ENCODE measurements at regions not wholly inside any gene's neighbourhood (a gene's known extent, or its start where the extent isn't known, plus 50 kb on each side); places are given as distances from the start of the nearest gene placed in this dataset.

GRCh38 chr10:30793093-30793492, 163.5 kb upstream of the LYZL2 start:
- no peak for DNase-seq

DNA sequence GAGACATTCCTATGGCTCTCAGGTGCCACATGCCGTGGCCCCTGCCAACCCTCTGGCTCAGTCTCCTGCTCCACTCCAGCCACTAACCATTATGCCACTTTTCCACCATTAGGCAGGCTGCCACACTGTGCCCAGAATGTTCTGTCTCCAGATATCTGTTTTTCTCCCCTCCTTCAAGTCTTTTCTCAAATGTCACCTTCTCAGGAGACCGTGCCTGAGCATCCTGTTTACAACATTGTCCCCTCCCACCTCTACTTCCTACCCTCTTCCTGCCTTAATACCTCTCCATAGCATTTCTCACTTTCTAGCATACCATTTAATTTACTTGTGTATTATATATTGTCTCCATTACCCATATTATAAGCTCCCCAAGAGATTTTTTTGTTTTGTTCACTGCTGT, 162.5 kb upstream of the LYZL2 start:
- no peak for DNase-seq

GRCh38 chr10:30791197-30791611, 161.7 kb upstream of the LYZL2 start:
- DNase-seq = no peak

DNA sequence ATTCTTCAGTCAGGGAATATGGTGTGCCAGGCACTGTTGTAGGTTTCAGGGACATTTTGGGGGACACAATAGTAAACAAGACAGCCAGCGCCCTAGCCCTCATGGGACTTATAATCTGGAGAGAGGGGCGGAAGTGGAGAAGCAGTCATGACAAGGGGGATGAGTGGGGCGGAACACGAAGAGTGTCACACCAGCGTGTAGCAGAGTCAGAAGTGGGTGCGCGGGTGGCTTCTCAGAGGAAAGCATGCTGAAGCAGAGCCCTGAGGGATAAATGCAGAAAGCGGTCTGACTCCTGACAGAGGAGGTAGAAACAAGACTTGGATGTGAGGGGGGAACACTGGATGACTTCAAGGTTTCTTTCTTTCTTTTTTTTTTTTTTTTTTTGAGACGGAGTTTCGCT, 160.3 kb upstream of the LYZL2 start:
- DNase-seq = no peak

DNA sequence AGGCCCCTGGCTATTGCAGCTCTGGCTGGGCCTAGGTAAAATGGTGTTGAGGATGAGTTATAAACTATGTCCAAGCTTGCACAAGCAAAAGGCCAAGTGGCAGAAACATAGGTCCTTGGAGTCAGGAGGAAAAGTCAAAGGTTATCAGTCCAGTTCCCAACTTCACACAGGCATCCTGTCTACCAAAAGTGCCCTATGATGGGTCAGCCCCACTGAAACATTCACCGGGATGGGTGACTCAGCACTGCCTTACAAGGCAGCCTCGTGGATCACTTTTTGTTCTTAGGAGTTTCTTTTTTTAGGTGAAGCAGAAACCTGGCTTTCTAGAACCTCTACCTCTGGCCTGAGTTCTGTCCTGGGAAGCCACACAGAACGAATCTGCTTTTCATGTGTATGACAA, 158.8 kb upstream of the LYZL2 start:
- no peak for DNase-seq

DNA sequence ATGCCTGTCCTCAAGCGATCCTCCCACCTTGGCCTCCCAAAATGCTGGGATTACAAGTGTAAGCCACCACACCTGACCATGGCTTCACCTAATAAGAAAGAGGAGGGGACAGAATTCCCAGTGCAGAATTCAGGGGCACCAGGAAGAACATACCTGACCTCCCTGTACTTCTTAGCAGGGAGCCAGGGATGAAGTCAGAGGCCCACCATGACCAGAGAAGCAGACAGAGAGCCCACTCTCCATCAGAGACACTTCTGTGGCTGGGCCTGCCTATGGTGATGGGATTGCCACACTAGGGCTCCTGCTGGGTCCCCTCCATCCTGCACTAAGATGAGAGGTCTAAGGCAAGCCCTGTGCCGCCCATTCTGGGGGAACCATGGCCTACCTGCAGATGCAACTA, 157.4 kb upstream of the LYZL2 start:
- DNase-seq = no peak

DNA sequence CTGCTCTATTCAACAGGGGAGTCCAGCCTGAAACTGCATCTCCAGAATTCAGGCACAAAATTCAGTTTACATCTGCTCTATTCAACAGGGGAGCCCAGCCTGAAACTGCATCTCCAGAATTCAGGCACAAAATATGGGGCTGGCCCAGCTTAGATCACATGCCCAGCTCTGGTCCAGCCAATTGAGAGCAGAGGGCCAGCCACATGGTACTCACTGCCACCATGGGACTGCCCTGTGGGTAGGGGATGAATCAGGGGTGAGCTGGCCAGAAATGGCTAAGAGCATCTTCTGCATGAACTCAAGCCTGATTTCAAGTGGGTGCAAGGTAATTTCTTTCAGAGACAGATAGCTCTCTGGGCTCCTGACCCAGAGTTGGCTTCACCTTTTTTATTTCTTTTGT, 156.6 kb upstream of the LYZL2 start:
- peak; percentile 16 for DNase-seq

DNA sequence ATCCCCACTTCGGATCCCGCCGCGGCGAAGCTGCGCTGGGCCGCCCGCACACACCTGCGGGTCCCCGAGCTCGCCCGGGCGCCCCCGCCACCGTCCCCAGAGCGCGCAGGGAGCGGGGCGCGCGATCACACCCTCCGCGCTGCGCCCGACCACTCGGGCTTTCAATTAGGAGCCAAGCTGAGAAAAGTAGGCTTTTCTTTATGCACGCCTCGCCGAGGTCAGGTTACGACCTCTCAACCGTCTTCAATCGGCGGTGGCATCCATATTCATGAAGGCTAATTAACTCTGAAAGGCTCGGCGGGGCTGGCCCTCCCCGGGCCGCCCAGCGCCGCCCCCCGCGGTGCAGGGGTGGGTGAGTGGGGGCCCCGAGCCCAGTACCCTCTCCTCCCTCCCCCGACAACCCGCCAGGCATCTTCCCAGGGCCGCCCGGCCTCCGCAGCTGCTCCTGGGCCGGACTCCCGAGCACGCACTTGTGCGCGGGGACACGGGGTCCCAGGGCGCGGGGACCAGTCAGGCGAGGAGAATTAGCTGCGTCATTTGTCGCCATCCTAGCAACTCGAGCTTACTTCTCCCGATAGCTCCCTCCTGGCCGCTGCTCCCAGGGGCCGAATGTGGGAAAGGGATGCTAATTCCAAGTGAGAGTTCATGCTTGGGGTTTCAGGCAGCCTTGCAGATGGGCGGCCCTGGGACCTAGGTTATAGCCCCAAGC, 155.5 kb upstream of the LYZL2 start:
- DNase-seq = peak; percentile 31

DNA sequence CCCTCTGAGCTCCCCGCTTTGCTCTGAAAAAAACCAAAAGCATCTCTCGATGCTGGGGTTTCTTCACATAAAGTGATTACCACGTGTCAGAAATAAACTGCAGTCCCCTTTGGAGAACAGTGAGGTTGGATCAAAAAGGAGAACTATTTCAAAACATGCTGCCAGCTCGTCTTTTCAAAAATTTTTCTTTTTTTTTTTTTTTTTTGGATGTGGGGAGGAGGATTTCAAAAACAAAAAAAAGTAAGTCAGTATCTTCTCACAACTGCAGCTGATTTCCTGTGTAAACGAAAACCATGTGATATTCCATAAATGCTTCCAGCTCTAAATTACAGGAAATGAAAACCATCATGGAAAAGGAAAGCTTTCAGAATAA, 155.0 kb upstream of the LYZL2 start:
- DNase-seq = no peak

- DNase-seq = peak; percentile 90
Measured at GRCh38 chr10:30783939-30784501, 154.5 kb upstream of the LYZL2 start.

DNA sequence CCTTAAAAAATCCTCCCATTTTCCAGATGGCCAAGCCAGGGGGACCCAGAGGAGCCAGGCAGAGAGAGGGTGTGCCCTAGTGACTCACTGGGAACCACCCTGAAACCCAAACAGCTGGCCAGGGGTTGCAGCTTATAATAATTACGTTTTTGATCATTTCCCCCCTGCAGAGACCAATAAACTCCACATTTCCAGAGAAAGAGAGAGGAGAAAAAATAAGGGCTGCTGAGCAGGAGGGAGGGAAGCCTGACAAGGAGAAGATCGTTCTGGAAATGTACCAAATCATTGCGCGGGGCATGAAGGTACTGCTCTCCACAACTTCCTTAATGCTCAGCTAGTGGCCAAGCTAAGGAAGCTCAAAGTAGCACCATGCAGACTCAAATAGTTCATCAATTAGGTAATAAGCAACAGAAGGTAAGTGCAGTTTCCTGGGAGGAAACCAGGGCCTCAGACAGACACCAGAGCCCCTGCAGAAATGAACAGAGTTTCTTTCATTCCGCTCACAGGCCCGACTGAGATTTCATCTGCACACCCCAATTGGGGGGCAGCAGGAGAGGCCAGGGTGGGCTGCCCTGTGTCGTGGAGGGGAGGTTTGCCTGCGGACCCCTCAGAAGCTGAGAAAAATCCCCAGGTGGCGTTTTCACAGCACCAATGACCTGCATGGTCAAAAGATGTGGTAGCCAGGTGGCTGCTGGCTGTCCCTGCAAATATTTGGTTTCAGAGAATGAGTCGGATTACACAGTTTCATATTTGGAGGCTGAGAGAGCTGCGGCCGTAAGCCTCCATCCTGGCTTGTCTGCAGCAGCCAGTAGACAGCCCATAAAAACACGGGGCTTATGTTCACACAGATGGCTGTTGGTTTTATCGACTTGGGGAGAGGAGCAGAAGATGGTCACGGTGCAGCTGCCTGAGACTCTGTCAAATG, 153.2 kb upstream of the LYZL2 start:
- DNase-seq = peak; percentile 11

GRCh38 chr10:30782157-30782536, 152.6 kb upstream of the LYZL2 start:
- DNase-seq = no peak

GRCh38 chr10:30781670-30782121, 152.1 kb upstream of the LYZL2 start:
- no peak for DNase-seq

- no peak for DNase-seq
Measured at GRCh38 chr10:30778769-30779168, 149.2 kb upstream of the LYZL2 start.

- no peak for DNase-seq
Measured at GRCh38 chr10:30775779-30776591, 146.4 kb upstream of the LYZL2 start.

DNA sequence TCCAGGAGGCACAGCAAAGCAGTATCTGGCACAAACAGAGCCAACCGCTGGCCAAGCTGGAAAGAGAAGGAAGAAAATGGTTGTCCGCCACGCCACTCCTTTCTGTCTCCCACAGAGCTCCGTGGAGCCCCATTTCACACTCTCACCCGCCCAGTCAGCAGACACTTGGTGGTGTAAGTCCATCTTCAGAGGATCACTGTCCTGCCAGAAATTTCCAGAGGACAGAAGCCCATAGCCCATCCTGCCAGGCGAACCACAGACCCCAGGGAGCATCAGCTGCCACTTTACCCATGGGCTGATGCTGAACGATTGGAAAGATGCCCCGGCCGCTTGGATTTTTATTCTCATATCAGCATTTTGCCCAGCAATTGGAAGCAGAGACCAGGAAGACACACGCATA, 144.7 kb upstream of the LYZL2 start:
- no peak for DNase-seq

DNA sequence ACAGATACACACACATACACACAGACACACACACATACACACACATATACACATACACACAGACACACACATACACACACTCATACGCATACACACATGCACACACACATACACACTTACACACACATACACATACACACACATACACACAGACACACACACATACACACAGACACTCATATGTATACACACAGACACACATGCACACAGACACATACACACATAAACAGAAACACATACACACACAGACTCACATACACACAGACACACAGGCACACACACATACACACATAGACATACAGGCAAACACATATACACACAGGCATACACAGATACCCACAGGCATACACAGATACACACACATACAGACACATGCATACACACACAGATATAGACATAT, 143.9 kb upstream of the LYZL2 start:
- no peak for DNase-seq

DNA sequence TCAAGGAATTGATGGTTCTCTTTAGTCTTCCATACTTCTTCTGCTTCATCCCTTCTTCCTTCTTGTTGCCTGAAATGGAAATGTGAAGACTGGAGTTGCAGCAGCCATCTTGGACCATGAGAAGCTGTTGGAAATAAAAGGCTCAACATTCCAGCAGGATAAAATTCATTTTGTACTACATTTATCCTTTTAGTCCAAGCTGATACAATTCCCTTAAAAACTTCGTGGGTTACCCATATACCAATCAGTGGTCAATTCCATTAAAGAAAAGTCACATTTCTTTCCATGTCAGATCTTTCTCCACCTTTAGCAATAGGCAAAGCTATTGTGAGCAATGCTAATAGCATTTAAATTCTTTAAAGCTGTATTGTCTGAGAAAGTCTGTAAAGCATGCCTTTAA, 141.3 kb upstream of the LYZL2 start:
- no peak for DNase-seq

DNA sequence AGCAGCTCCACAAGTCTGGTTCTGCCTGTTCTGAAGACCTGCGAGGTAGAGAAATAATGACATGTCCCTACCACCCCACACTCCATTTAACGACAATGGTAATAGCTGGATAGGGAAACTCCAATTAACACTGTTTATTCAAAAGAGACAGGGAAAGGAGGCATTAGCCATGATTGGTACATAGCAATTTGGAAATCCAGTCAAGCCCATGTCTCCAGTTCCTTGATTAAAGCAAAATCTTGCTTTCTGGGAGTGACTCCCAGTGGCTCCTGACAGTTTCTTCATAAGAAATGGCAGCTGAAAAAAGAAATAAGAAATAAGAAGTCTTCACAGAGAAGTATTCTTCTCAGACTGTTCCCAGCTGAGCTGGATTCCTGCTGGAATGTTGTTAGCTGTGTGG, 140.7 kb upstream of the LYZL2 start:
- no peak for DNase-seq

- no peak for DNase-seq
Measured at GRCh38 chr10:30769361-30769760, 139.8 kb upstream of the LYZL2 start.

- DNase-seq = no peak
Measured at GRCh38 chr10:30765616-30766015, 136.1 kb upstream of the LYZL2 start.

GRCh38 chr10:30765022-30765615, 135.6 kb upstream of the LYZL2 start:
- no peak for DNase-seq

DNA sequence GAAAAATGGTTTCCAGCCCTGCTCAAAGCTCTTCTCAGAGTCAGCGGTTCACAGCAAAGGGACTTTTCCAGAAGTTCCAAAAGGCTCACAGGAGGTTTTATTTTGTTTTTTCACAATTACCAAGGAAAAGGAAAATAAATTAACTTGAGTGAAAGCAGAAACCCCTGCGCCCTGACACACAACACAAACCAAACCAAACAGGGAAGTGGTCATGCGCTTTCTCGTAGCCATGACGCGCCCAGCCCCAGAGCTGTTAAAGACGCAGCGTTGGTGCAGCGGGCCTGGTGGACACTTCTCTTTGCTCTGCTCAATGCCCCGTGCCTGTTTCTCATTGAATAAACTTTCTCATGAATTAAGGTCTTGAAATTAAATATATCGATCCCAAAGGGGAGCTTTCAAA, 134.4 kb upstream of the LYZL2 start:
- DNase-seq = no peak

Data from activated CD4-positive, alpha-beta T cell treated with anti-CD3 and anti-CD28 coated beads, Interleukin-10, Interleukin-2, amounts not matched to agents 100 ng/mL and 50 ng/mL, durations not matched to agents 16 hours and 8 hours (primary cell).